GM12873 (cell line): ENCODE measurements at regions not wholly inside any gene's neighbourhood (a gene's known extent, or its start where the extent isn't known, plus 50 kb on each side); places are given as distances from the start of the nearest gene placed in this dataset.

Experiments used
- TF ChIP-seq, protein P1 (sequence below): IDR thresholded peaks from 2 replicates; pipeline ENCODE4 v1.5.1; 2012; ENCODE audit warnings: low read depth, mild to moderate bottlenecking, moderate library complexity, low read length, control low read depth; ENCODE audit not compliant: insufficient read depth; ENCODE audit errors: missing control alignments

DNA sequence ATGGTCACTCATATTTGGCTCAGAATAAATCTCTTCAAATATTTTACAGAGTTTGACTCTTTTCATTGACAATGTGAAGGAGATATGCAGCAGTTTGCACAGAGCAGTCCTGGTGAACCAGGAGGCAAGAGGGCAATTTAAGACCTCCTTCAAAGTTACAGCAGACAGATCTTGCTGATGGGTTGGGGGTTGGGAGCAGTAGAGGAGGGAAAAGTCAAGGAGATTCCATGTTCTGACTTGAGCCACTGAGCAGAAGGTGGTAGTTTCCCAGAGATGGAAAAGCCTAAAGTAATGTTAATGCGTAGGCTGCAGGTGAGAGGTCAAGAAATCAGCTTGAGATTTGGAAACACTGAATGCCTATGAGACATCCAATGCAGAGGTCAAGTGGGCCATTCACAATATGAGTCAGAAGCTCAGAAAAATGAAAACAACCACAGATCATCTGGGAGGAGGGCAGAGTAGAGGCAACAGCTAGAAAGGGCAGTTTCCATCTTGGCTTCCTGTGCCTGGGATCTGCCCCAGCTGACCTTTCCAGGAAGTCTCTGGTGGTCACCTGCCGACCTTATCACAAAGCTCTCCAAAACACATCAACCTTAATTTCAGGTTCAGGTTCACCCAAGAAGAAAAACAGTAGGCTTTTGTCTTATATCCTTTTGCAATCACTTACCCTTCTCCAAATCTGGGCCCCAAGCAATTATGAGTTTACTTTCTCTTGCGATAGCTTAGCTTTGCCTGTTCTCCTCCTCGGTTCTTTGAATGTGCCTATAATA is 197.5 kb upstream of the ARL4C start:
- TF ChIP-seq, protein P1, sequence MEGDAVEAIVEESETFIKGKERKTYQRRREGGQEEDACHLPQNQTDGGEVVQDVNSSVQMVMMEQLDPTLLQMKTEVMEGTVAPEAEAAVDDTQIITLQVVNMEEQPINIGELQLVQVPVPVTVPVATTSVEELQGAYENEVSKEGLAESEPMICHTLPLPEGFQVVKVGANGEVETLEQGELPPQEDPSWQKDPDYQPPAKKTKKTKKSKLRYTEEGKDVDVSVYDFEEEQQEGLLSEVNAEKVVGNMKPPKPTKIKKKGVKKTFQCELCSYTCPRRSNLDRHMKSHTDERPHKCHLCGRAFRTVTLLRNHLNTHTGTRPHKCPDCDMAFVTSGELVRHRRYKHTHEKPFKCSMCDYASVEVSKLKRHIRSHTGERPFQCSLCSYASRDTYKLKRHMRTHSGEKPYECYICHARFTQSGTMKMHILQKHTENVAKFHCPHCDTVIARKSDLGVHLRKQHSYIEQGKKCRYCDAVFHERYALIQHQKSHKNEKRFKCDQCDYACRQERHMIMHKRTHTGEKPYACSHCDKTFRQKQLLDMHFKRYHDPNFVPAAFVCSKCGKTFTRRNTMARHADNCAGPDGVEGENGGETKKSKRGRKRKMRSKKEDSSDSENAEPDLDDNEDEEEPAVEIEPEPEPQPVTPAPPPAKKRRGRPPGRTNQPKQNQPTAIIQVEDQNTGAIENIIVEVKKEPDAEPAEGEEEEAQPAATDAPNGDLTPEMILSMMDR: no peak

DNA sequence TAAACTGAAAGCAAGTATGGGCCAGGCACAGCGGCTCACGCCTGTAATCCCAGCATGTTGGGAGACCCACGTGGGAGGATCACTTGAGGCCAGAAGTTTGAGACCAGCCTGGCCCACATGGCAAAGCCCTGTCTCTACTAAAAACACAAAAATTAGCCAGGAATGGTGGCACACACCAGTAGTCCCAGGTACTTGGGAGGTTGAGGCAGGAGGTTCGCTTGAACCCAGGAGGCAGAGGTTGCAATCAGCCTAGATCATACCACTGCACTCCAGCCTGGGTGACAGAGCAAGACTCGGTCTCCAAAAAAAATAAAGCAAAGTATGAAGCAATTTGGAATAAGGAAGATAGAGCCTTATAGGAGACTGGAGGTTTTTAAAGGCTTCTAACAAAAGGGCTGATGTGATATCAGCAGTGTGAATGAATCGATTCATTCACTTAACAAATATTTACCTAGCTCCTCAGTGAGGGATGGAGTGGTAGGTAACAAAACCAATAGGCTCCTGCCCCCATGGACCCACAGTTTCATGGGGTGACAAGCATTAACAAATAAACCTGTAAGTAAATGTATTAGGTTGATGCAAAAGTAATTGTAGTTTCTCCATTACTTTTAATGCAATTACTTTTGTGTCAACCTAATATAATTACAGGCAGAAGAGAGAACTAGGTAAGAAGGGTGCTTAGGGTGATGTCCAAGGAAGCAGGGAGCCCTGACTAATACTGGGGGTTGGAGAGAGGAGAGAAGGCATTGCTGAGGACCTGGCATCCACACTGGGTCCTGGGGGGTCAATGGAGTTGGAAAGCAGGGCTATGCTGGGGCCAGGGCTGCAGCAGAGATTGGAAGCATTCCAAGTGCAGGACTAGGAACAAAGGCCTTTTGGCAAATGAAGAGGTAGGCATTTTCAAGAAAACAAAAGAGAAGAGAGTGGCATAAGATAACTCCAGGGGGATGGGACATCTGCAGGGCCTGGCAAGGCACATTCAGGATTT is 195.4 kb upstream of the ARL4C start:
- TF ChIP-seq, protein P1: no peak

DNA sequence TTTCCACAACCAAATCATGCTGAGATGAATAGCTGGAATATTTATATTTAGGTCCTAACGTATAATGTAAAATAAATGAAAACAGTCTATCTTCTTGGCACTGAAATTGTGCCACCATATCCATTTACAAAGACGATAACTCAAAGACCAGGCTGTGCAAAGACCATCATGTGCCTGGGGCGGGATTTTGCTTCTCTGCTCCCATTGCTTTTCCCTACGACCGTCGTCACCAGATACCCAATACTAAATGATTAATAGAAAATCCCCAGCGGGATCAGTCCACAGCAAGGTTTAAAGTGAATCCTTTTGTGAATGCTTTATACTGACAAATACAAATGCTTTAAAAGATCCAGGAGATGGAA is 194.3 kb upstream of the ARL4C start:
- TF ChIP-seq, protein P1: no peak

- TF ChIP-seq, protein P1: no peak
Observed at GRCh38 chr2:234690569-234691213, 193.8 kb upstream of the ARL4C start.

GRCh38 chr2:234689911-234690379 is 193.1 kb upstream of the ARL4C start:
- TF ChIP-seq, protein P1: no peak

- TF ChIP-seq, protein P1: no peak
Observed at GRCh38 chr2:234687718-234688475, 191.0 kb upstream of the ARL4C start.
